HG03060 (cell line): ENCODE measurements at regions not wholly inside any gene's neighbourhood (a gene's known extent, or its start where the extent isn't known, plus 50 kb on each side); places are given as distances from the start of the nearest gene placed in this dataset.

ENCODE experiments used
- ATAC-seq: cut with Tn5 transposase; IDR thresholded peaks from one replicate; pipeline ENCODE4 v1.9.1; 2021; ENCODE audit warnings: low read depth, moderate number of reproducible peaks; ENCODE audit not compliant: unreplicated experiment

DNA sequence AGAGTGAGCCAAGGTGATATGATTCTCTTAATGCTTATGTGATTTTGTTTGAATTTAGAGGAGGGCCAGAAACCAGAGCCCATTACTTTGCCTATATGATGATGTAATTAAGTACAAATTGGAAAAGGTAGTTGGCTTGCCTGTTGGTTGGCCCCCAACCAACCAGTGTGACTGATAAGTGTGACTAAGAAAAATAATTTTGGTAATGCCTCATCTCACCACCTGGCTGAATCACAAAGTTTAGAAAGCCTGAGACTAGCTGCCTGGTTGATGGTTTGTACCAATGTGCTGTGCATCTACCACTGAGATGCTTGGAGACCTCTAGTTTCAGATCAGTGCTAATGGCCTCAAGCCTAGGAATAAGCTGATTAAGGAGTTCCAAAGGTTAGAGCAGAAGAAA lies 338.7 kb downstream of the CDH2 start:
- no peak for ATAC-seq

DNA sequence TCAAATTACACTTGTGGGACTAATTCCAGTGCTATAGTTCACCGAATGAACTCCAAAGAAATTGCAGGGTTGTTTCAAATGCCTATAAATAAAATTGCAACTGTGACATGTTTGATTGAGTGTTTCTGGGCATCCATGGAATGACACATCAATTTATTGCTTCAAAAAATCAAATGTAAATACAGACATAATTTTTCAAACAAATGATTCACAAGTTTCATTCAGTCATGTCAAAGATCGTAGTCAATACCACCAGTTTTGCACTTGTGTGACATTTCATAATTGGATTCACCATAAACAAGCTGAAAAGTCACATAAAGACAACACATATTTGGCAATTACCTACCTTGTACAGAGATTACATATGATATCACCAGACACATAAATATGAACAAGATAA lies 350.8 kb downstream of the CDH2 start:
- no peak for ATAC-seq

GRCh38 chr18:27825689-27826088 lies 351.2 kb downstream of the CDH2 start:
- no peak for ATAC-seq

GRCh38 chr18:27824841-27825681 lies 351.9 kb downstream of the CDH2 start:
- no peak for ATAC-seq

DNA sequence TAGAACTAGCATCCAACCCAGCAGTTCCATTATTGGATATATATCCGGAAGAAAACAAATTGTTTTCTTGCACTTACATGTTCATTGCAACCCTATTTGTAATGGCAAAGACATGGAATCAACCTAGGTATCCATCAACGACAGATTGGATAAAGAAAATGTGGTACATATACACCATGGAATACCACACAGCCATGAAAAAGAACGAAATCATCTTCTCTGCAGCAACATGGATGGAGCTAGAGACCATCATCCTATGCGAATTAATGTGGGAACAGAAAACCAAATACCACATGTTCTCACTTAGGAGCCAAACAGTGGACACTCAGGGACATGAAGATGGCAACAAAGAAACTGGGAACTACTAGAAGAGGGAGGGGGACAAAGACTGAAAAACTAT lies 352.7 kb downstream of the CDH2 start:
- ATAC-seq, result no peak

- no peak for ATAC-seq
Observed at GRCh38 chr18:27823053-27823452, 353.9 kb downstream of the CDH2 start.

DNA sequence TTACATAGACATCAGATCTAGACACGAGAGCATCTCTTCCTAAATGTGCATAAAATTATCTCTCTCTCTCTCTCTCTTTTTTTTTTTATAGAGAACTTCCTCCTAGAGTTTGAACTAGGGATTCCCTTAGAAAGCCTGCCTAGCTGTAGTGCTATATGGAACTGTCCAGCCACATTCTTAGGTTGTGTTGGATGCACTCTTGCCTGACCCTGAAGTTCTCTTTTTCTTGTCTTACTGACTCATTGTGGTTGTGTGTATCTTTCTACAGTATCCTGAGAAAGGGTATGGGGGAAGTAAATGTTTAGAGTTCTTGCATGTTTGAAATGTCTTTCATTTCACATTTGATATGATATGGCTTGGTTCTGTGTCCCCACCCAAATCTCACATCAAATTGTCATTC lies 368.2 kb downstream of the CDH2 start:
- no peak for ATAC-seq

GRCh38 chr18:27803957-27804356 lies 373.0 kb downstream of the CDH2 start:
- no peak for ATAC-seq

DNA sequence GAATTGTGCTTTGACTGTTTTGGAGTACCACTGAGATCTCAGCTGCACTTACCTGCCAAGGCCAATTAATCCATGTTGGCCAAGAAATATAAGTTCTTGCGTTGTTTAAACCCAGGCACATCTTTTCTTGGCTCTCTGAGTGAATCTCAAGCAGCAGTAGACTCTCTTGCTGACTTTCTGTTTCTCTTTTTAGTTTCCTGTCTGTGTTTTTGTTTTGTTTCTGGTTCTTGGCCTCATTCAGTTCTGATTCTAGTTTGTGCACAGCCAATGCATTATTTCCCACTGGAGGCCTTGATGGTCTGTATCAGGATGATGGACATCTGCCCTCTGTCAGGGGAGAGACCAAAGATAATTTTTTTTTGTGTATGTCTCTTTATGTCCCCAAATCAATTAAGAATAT lies 379.4 kb downstream of the CDH2 start:
- no peak for ATAC-seq

- no peak for ATAC-seq
Observed at GRCh38 chr18:27794181-27794926, 382.6 kb downstream of the CDH2 start.

- no peak for ATAC-seq
Observed at GRCh38 chr18:27793013-27793785, 383.7 kb downstream of the CDH2 start.

- no peak for ATAC-seq
Observed at GRCh38 chr18:27789406-27789805, 387.5 kb downstream of the CDH2 start.

- ATAC-seq, result no peak
Observed at GRCh38 chr18:27787547-27787946, 389.4 kb downstream of the CDH2 start.

GRCh38 chr18:27785815-27786471 lies 391.0 kb downstream of the CDH2 start:
- no peak for ATAC-seq

GRCh38 chr18:27780061-27780745 lies 396.7 kb downstream of the CDH2 start:
- no peak for ATAC-seq

GRCh38 chr18:27778925-27779324 lies 398.0 kb downstream of the CDH2 start:
- ATAC-seq, result no peak

DNA sequence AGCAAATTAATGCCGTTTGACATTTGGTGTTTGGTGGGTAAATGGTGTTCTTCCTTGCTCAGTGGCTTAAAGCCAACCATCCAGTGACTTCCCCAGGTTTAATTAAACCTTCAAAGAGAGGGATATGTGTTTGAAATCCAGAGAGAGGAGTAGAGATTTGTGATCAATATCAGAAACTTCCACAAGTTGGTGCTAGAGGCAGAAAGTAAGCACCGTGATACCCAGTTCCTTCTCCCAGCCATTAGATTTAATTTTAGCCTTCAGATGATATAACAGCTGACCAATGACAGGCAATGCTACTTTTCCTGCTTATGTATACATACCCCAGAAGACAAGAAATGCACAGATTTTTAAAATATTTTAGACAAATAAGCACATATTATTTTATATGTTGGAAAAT lies 398.5 kb downstream of the CDH2 start:
- ATAC-seq, result no peak

GRCh38 chr18:27772081-27772480 lies 404.8 kb downstream of the CDH2 start:
- no peak for ATAC-seq

GRCh38 chr18:27771571-27771970 lies 405.4 kb downstream of the CDH2 start:
- ATAC-seq, result no peak

DNA sequence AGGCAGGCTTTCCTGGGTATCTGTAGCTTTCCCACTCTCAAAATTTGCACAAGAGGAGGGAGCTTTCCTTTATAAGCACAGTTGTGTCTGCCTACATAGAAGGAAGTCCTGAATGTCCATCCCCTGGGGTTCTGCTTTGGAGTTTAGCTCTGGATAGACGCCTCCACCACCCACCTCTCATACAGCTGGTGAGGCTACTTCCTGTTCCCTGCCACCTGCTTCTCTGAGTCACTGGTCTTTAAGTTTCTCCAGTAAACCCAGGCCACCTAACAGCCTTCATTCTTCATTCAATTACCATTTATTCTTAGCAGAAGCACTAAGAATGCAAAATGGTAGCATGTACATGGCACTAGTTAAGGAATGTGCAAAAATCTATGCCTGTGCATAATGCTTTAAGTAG lies 407.8 kb downstream of the CDH2 start:
- no peak for ATAC-seq
